ENCODE measurements at regions not wholly inside any gene's neighbourhood (a gene's known extent, or its start where the extent isn't known, plus 50 kb on each side); places are given as distances from the start of the nearest gene placed in this dataset.

- TF ChIP-seq ZNF441 (CRISPR knock-in tag; IDR thresholded peaks at IDR 0.05; ENCODE audit: borderline replicate concordance) (no peak), MAF1 (CRISPR knock-in tag; IDR thresholded peaks at IDR 0.05; ENCODE audit: borderline replicate concordance) (no peak), ZNF260 (CRISPR knock-in tag; IDR thresholded peaks at IDR 0.05; ENCODE audit: borderline replicate concordance, low read depth) (no peak), ZNF292 (CRISPR knock-in tag; IDR thresholded peaks at IDR 0.05; ENCODE audit: borderline replicate concordance, low read depth) (no peak), ZNF678 (CRISPR knock-in tag; IDR thresholded peaks at IDR 0.05) (no peak), THAP11 (CRISPR knock-in tag; IDR thresholded peaks at IDR 0.05) (no peak), CBFB (CRISPR knock-in tag; IDR thresholded peaks at IDR 0.05) (no peak), GZF1 (CRISPR knock-in tag; IDR thresholded peaks at IDR 0.05) (no peak)
Observed at GRCh38 chr3:31140470-31140869, 246.0 kb upstream of the GADL1 start (continued).

- H3K4me2 ChIP-seq (ENCODE audit: low read depth, low read length): no peak overlapping the region
- no TSS peak for BruUV-seq (replicated peaks)
- H3K27me3 ChIP-seq (ENCODE audit: control insufficient read depth in 1 of 2, insufficient read depth in 2 of 2, low read length in 2 of 2): no peaks in the 10 kb centered on the region
- no peak overlapping the region for H3K9ac ChIP-seq (ENCODE audit: insufficient read depth, low read depth, low read length)
- H3K4me1 ChIP-seq (ENCODE audit: insufficient read depth, low read length): no peaks in the 10 kb centered on the region; the same call in 1 of the 2 replicates
- no peak overlapping the region for H2AFZ ChIP-seq (ENCODE audit: low read length)
- no peak overlapping the region for H3K4me3 ChIP-seq (replicated peaks in 1 of 3; ENCODE audit: insufficient read depth in 1 of 3, low read depth in 2 of 3, low read length in 3 of 3)
- no peaks in the 10 kb centered on the region for H3K79me2 ChIP-seq (ENCODE audit: insufficient read depth, low read length)
- ChIA-PET POLR2A (no interaction called here), CTCF (ENCODE audit: low intra/inter-chr PET ratio, low total read pairs) (no interaction called here)
- H3K9me3 ChIP-seq (ENCODE audit: low read length): peaks cover 5% of the 10 kb centered on the region; the same call in 1 of the 2 replicates
- intact Hi-C loops (cut with micrococcal nuclease; ENCODE audit: unreplicated experiment): no loop called here
- TF ChIP-seq FLYWCH1 (CRISPR knock-in tag; IDR thresholded peaks at IDR 0.05) (no peak), ZNF556 (CRISPR knock-in tag; IDR thresholded peaks at IDR 0.05; ENCODE audit: borderline replicate concordance) (no peak), HCFC1 (IDR thresholded peaks at IDR 0.05; ENCODE audit: low read depth, low read length) (no peak), BCL6 (CRISPR knock-in tag; IDR thresholded peaks at IDR 0.05) (no peak), SOX6 (IDR thresholded peaks at IDR 0.05) (no peak), SOX6 (CRISPR knock-in tag; IDR thresholded peaks at IDR 0.05) (no peak), ZNF143 (CRISPR knock-in tag; IDR thresholded peaks at IDR 0.05) (no peak), ZNF672 (CRISPR knock-in tag; IDR thresholded peaks at IDR 0.05) (no peak), HINFP (CRISPR knock-in tag; IDR thresholded peaks at IDR 0.05; ENCODE audit: low read depth) (no peak), KLF9 (CRISPR knock-in tag; IDR thresholded peaks at IDR 0.05; ENCODE audit: low read depth) (no peak), CBFB (CRISPR knock-in tag; IDR thresholded peaks at IDR 0.05) (no peak), BRD4 (CRISPR knock-in tag; IDR thresholded peaks at IDR 0.05) (no peak), PTBP1 (IDR thresholded peaks at IDR 0.05; ENCODE audit: low read depth, low read length, poor library complexity, severe bottlenecking) (no peak), SIX1 (CRISPR knock-in tag; IDR thresholded peaks at IDR 0.05; ENCODE audit: borderline replicate concordance) (no peak), RXRA (CRISPR knock-in tag; IDR thresholded peaks at IDR 0.05) (no peak), ZKSCAN5 (CRISPR knock-in tag; IDR thresholded peaks at IDR 0.05) (no peak)
- no peaks in the 10 kb centered on the region for H3K36me3 ChIP-seq (replicated peaks in 1 of 2; ENCODE audit: control insufficient read depth in 1 of 2, insufficient read depth in 2 of 2, low read length in 2 of 2)
- no peak for FAIRE-seq
- no peak for ATAC-seq
- no peaks in the 10 kb centered on the region for H4K20me1 ChIP-seq (ENCODE audit: insufficient read depth, low read length)
- no peak overlapping the region for H3K27ac ChIP-seq (ENCODE audit: extremely low read length, insufficient read depth, low read length)
- no peak for DNase-seq (ENCODE audit: low spot score)
- in situ Hi-C loops (cut with HindIII; ENCODE audit: extremely low pct_ligation_motif_present, low pct_unique_long_range_greater_than_20kb): loop anchor here (25.0 kb wide), 1 partner anchor 1130 kb away; no protein-coding TSS in a partner anchor
Observed at GRCh38 chr3:31142139-31142538, 247.7 kb upstream of the GADL1 start.

Measured in HepG2 (cell line).